ENCODE measurements at regions not wholly inside any gene's neighbourhood (a gene's known extent, or its start where the extent isn't known, plus 50 kb on each side); places are given as distances from the start of the nearest gene placed in this dataset.

DNA sequence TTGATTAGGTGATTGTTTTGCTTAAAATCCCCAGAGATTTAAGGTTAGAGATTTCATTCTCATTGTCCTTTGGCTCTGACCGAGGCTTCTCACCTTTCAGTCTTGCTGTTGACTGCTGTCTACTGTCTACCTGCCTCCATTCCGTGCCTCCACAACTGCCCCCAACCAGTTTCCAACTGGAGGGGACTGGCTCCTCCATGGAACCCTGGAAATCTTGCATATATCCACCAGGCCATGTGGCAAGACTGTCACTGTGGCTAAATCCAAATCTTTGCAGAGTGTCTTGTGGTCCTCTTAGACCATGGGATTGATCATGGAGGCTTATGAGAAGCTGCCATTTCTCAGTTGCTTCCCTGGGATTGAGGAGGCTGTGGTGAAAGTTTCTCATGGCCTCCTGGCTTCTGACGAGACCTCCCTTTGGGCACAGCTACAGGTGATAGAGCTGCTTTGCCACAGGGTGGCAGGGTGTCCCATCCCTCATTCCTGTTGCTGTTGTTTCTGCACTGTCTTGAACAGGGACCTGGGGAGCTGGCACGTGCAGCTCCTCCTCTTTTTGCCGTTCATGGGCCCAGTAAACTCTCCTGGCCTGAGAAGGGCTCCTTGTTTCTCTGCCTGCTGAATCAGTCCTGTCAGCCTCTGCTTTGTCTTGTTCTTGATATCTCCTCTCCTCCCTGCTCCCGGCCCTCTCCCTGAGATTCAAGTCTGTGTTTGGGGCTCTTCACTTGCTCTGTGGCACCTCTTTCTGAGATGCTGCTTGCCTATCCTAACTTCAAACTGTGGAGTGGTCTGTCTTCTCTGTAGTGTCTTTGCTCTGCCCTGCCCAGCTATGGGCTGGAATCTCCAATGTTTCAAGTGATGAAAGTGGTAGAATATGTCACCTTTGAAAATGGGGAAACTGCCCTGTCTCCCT is 63.6 kb upstream of the IGFBP3 start:
- Mint-ChIP-seq H3K4me1 (ENCODE audit: low read depth) (peaks cover 41% of the 10 kb centered on the region), H3K27ac (no peak overlapping the region), H3K27me3 (ENCODE audit: insufficient read depth) (no peaks in the 10 kb centered on the region; the same call in 1 of the 2 replicates), H3K36me3 (ENCODE audit: low read depth) (peaks cover 7% of the 10 kb centered on the region), H3K9me3 (peaks cover 6% of the 10 kb centered on the region), H3K4me3 (no peak overlapping the region)
- DNase-seq: no peak
- TF ChIP-seq, protein P1, sequence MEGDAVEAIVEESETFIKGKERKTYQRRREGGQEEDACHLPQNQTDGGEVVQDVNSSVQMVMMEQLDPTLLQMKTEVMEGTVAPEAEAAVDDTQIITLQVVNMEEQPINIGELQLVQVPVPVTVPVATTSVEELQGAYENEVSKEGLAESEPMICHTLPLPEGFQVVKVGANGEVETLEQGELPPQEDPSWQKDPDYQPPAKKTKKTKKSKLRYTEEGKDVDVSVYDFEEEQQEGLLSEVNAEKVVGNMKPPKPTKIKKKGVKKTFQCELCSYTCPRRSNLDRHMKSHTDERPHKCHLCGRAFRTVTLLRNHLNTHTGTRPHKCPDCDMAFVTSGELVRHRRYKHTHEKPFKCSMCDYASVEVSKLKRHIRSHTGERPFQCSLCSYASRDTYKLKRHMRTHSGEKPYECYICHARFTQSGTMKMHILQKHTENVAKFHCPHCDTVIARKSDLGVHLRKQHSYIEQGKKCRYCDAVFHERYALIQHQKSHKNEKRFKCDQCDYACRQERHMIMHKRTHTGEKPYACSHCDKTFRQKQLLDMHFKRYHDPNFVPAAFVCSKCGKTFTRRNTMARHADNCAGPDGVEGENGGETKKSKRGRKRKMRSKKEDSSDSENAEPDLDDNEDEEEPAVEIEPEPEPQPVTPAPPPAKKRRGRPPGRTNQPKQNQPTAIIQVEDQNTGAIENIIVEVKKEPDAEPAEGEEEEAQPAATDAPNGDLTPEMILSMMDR (IDR thresholded peaks at IDR 0.05): peak; percentile 32

DNA sequence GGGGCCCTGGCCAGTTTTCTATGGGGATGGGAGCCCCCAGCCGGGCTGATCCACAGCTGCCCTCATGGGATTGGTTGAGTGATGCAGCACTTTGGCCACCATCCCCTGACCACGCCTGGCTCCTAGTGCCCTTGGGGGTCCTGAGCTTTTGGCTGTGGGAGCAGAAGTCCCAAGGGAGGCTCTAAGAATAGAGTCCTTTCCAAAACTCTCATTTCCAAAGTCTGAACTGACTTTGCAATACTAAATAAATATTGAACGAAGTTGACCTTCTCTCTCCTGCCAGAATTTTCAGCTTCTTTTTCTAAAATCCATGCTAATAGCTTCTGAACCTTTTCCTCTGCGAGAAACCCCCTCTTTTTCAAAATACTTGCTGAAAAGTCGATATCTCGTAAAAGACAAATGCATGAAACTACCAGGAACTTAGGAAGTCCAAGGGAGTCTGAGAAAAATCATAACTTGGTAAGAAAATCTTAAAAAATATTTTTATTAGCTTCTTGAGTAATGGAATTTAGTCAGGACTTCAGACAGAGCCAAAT is 62.7 kb upstream of the IGFBP3 start:
- peaks cover 7% of the 10 kb centered on the region for H3K36me3 Mint-ChIP-seq (ENCODE audit: low read depth)
- no peaks in the 10 kb centered on the region; the same call in 1 of the 2 replicates for H3K27me3 Mint-ChIP-seq (ENCODE audit: insufficient read depth)
- peaks cover 6% of the 10 kb centered on the region for H3K9me3 Mint-ChIP-seq
- H3K4me1 Mint-ChIP-seq (ENCODE audit: low read depth): peaks cover 49% of the 10 kb centered on the region
- H3K27ac Mint-ChIP-seq: no peak overlapping the region
- H3K4me3 Mint-ChIP-seq: no peak overlapping the region
- TF ChIP-seq, protein P1 (IDR thresholded peaks at IDR 0.05): no peak
- no peak for DNase-seq

DNA sequence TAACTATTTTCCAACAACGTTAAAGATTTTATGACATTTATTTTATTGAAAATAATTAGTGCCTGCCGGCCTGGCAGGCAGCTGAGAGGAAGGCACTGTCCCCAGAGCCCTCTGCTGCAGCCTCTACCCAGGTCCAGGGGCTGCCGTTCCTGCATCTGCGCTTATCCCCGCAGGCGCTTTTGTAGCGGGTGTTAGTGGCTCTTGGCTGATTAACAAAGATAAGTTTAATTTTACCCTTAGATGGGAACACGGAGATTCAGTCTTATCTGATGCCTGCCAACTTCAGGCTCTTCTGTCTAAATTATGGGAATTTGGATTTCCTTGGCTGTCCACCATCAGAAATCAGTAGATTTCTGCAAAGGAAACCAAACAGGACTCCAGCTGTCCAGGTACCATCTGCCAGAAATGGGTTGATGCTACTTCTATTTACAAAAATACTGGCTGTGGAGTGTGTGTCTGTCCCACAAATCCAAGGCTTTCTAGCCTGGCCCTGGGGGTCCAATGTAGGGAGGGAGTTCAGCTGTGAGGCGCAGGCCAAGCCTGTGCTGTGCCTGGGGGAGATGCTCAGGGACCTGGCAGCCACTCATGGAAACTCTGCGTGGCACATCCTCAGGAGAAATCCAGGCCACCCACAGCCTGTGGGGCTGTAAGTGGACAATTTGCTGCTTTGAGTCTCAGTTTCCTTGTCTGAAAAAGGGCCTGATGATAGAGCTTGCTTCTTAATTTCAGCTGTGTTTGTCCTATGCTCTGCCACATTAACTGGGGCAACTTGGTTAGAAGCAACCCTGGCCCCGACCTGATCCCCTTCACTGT is 62.0 kb upstream of the IGFBP3 start:
- Mint-ChIP-seq H3K36me3 (ENCODE audit: low read depth) (peaks cover 7% of the 10 kb centered on the region), H3K4me1 (ENCODE audit: low read depth) (peaks cover 56% of the 10 kb centered on the region), H3K4me3 (no peak overlapping the region), H3K27ac (no peak overlapping the region), H3K27me3 (ENCODE audit: insufficient read depth) (no peaks in the 10 kb centered on the region; the same call in 1 of the 2 replicates), H3K9me3 (peaks cover 6% of the 10 kb centered on the region)
- no peak for DNase-seq
- TF ChIP-seq, protein P1 (IDR thresholded peaks at IDR 0.05): no peak

DNA sequence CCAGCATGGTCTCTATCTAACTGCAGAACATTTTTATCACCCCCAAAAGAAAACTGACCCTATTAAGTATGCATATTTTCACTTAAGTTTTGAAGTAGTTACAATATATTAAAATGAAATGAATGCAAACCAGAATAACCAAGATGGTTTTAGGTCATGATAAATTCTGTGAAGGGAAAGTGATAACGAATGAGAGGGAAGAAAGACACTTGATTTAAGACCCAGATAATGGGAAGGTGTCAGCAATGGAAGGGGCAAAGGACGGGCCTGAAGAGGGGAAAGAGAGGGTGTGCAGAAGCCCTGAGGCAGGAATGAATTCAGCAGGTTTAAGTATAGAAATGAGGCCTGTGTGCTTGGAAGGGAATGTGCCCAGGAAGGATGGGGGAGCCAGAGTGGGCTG is 61.1 kb upstream of the IGFBP3 start:
- Mint-ChIP-seq H3K36me3 (ENCODE audit: low read depth) (peaks cover 7% of the 10 kb centered on the region), H3K4me3 (no peak overlapping the region), H3K27ac (no peak overlapping the region), H3K4me1 (ENCODE audit: low read depth) (peaks cover 66% of the 10 kb centered on the region), H3K27me3 (ENCODE audit: insufficient read depth) (no peaks in the 10 kb centered on the region; the same call in 1 of the 2 replicates), H3K9me3 (peaks cover 6% of the 10 kb centered on the region)
- TF ChIP-seq, protein P1 (IDR thresholded peaks at IDR 0.05): no peak
- no peak for DNase-seq

DNA sequence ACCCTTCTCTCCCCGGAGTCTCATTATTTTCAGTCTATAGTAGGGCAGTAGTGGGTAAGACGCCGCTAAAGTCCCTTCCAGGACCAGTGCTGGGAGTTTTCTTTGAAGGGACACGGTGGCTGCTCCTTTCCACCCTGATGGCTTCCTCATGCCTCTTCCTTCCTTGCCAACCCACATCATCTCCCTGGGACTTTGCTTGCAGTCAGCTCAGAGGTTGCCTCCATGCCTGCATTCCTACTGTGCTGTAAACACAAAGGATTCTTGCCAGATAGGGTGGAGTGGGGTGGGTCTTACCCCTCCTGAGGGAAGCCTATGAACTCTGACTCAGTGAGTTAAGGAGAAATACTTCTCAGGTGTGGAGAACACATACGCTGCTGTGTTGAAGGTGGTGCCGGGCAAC is 59.9 kb upstream of the IGFBP3 start:
- no peak for DNase-seq
- H3K4me1 Mint-ChIP-seq (ENCODE audit: low read depth): peaks cover 65% of the 10 kb centered on the region
- TF ChIP-seq, protein P1 (IDR thresholded peaks at IDR 0.05): no peak
- H3K27ac Mint-ChIP-seq: peak overlapping the region; percentile 88
- no peaks in the 10 kb centered on the region; the same call in 1 of the 2 replicates for H3K27me3 Mint-ChIP-seq (ENCODE audit: insufficient read depth)
- no peak overlapping the region for H3K4me3 Mint-ChIP-seq
- H3K36me3 Mint-ChIP-seq (ENCODE audit: low read depth): peaks cover 7% of the 10 kb centered on the region
- peaks cover 6% of the 10 kb centered on the region for H3K9me3 Mint-ChIP-seq
